ENCODE measurements at regions not wholly inside any gene's neighbourhood (a gene's known extent, or its start where the extent isn't known, plus 50 kb on each side); places are given as distances from the start of the nearest gene placed in this dataset.

DNA sequence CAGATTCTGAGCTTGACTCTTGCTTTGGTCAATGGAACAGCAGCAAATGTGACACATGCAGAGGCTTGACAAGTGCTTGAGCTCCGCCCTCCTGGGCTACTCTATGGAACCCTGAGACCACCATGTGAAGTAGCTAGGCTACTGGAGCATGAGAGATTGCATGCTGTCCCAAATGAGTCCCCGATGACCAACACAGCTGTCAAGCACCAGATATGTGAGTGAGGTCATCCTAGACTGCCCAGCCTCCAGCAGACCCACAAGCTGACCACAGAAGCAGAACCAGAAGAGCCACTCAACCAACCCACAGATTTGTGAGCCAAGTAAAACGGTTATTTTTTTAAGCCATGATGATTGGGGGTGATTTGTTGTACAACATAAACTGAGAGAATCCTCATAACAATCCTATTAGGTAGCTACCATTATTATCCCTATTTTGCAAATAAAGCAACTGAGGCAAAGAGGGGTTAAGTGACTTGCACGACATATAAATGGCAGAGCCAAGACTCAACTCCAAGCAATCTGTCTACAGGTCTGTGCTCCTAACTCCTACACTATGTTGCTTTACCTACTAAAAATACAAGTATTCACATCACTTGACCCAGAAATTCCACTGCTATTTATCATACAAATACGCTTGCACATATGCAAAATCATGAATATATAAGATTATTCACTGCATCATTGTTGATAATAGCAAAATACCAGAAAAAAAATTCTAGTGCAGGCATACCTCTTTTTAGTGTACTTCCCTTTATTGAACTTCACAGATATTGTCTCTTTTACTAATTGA lies 136.2 kb downstream of the NDUFA12 start:
- Histone ChIP-seq H4K20me1 (ENCODE audit: insufficient read depth, poor library complexity, severe bottlenecking) (no peaks in the 10 kb centered on the region), H3K4me1 (ENCODE audit: insufficient read depth) (no peaks in the 10 kb centered on the region), H3K9me3 (ENCODE audit: low read depth) (no peaks in the 10 kb centered on the region), H3K27ac (no peak overlapping the region), H3K27me3 (peaks cover 15% of the 10 kb centered on the region), H3K4me2 (no peak overlapping the region), H3K9me2 (replicated peaks; ENCODE audit: insufficient read depth) (no peaks in the 10 kb centered on the region), H2AFZ (no peak overlapping the region), H3K4me3 (no peak overlapping the region), H3K79me2 (no peaks in the 10 kb centered on the region), H3K36me3 (replicated peaks; ENCODE audit: insufficient read depth, low read depth) (no peaks in the 10 kb centered on the region)
- no peak for DNase-seq (ENCODE audit: low spot score)
- TF ChIP-seq EZH2phosphoT487 (IDR thresholded peaks at IDR 0.05; ENCODE audit: low read depth, severe bottlenecking, unreplicated experiment): no peak
- TF ChIP-seq EZH2 (IDR thresholded peaks at IDR 0.05; ENCODE audit: borderline replicate concordance): no peak
- TF ChIP-seq CTCF (IDR thresholded peaks at IDR 0.05; ENCODE audit: poor library complexity): no peak
- WGBS (ENCODE audit: low lambda C conversion rate, missing lambda C conversion rate): 86% methylated on average over 5 of the region's 5 CpGs

DNA sequence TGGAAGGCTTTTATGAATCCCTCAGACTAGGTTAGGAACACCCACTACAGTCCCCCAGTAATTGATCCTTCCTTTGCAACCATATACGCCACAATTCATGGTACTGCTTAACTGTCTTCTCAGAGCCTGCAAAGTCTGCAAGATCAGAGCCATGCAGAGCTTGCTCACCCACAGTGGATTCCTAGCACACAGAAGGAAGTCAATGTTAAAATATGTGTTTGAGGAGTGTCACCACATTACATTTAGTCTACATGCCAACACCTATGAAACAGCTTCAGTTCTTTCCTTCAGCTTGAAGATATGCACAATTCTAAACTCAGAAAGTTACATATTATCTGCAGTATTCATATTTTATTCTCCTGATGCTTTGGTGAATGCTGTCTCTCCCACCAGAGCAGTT lies 138.5 kb downstream of the NDUFA12 start:
- Histone ChIP-seq H3K27me3 (no peaks in the 10 kb centered on the region), H3K4me2 (peak overlapping the region; percentile 18), H3K79me2 (no peaks in the 10 kb centered on the region), H3K4me1 (ENCODE audit: insufficient read depth) (no peaks in the 10 kb centered on the region), H3K36me3 (replicated peaks; ENCODE audit: insufficient read depth, low read depth) (no peaks in the 10 kb centered on the region), H3K9me2 (replicated peaks; ENCODE audit: insufficient read depth) (no peaks in the 10 kb centered on the region), H4K20me1 (ENCODE audit: insufficient read depth, poor library complexity, severe bottlenecking) (no peaks in the 10 kb centered on the region), H3K9me3 (ENCODE audit: low read depth) (no peaks in the 10 kb centered on the region), H2AFZ (no peak overlapping the region), H3K4me3 (no peak overlapping the region), H3K27ac (no peak overlapping the region)
- no peak for DNase-seq (ENCODE audit: low spot score)
- WGBS (ENCODE audit: low lambda C conversion rate, missing lambda C conversion rate): 90% methylated on average over 1 of the region's 1 CpG
- TF ChIP-seq EZH2 (IDR thresholded peaks at IDR 0.05; ENCODE audit: borderline replicate concordance): no peak
- no peak for TF ChIP-seq CTCF (IDR thresholded peaks at IDR 0.05; ENCODE audit: poor library complexity)
- no peak for TF ChIP-seq EZH2phosphoT487 (IDR thresholded peaks at IDR 0.05; ENCODE audit: low read depth, severe bottlenecking, unreplicated experiment)

DNA sequence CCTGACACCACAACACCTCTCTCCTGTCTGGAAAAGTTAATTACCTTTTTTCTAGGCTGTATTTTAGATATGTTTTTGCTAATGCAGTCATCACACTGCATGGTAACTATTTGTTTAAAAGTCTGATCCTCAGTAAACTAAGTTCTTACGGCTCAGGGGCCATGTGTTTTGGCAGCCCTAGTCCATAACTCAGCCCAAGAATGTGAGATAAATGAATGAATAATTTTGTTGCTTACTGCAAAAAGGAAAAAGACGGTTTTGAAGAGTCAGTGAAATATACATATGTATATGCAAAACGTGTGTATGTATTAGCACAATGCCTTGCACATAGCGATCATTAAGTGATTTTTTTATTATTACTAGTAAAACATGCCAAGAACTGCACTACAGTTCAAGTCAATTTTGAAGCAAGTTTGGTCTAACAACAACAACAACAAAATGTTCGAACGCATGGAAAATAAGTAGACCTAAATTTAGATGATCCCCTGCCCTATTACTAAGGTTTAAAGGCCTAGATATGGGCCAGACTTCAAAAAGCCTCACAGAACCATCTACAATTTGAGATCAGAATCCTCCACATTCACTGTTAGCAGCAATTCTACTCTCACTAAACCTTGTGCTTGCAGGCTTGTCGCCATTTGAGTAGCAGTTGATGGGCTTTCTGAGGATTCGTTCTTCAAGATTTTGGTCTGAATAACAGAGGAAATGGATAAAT lies 140.0 kb downstream of the NDUFA12 start:
- H3K4me3 ChIP-seq: no peak overlapping the region
- H3K79me2 ChIP-seq: no peaks in the 10 kb centered on the region
- 83% methylated on average over 8 of the region's 8 CpGs for WGBS (ENCODE audit: low lambda C conversion rate, missing lambda C conversion rate)
- H3K36me3 ChIP-seq (replicated peaks; ENCODE audit: insufficient read depth, low read depth): no peaks in the 10 kb centered on the region
- no peaks in the 10 kb centered on the region for H4K20me1 ChIP-seq (ENCODE audit: insufficient read depth, poor library complexity, severe bottlenecking)
- DNase-seq (ENCODE audit: low spot score): no peak
- no peaks in the 10 kb centered on the region for H3K4me1 ChIP-seq (ENCODE audit: insufficient read depth)
- no peak overlapping the region for H3K4me2 ChIP-seq
- no peaks in the 10 kb centered on the region for H3K9me3 ChIP-seq (ENCODE audit: low read depth)
- H3K9me2 ChIP-seq (replicated peaks; ENCODE audit: insufficient read depth): no peaks in the 10 kb centered on the region
- no peak overlapping the region for H3K27ac ChIP-seq
- H2AFZ ChIP-seq: no peak overlapping the region
- no peaks in the 10 kb centered on the region for H3K27me3 ChIP-seq
- TF ChIP-seq EZH2 (IDR thresholded peaks at IDR 0.05; ENCODE audit: borderline replicate concordance): no peak
- no peak for TF ChIP-seq EZH2phosphoT487 (IDR thresholded peaks at IDR 0.05; ENCODE audit: low read depth, severe bottlenecking, unreplicated experiment)
- no peak for TF ChIP-seq CTCF (IDR thresholded peaks at IDR 0.05; ENCODE audit: poor library complexity)

Data from hepatocyte (in vitro differentiated cells).